Astrocyte (in vitro differentiated cells and primary cell): ENCODE measurements at regions not wholly inside any gene's neighbourhood (a gene's known extent, or its start where the extent isn't known, plus 50 kb on each side); places are given as distances from the start of the nearest gene placed in this dataset.

Source experiments
- EZH2 ChIP-seq: IDR thresholded peaks from 2 replicates; pipeline ENCODE4 v1.6.1; 2012; ENCODE audit warnings: mild to moderate bottlenecking, low read length, inconsistent platforms; ENCODE audit not compliant: insufficient read depth
- TF ChIP-seq, protein P1 (sequence below): IDR thresholded peaks from 2 replicates; pipeline ENCODE4 v1.5.1; 2011; ENCODE audit warnings: low read depth, mild to moderate bottlenecking, inconsistent platforms, low read length, moderate library complexity; ENCODE audit not compliant: insufficient read depth

DNA sequence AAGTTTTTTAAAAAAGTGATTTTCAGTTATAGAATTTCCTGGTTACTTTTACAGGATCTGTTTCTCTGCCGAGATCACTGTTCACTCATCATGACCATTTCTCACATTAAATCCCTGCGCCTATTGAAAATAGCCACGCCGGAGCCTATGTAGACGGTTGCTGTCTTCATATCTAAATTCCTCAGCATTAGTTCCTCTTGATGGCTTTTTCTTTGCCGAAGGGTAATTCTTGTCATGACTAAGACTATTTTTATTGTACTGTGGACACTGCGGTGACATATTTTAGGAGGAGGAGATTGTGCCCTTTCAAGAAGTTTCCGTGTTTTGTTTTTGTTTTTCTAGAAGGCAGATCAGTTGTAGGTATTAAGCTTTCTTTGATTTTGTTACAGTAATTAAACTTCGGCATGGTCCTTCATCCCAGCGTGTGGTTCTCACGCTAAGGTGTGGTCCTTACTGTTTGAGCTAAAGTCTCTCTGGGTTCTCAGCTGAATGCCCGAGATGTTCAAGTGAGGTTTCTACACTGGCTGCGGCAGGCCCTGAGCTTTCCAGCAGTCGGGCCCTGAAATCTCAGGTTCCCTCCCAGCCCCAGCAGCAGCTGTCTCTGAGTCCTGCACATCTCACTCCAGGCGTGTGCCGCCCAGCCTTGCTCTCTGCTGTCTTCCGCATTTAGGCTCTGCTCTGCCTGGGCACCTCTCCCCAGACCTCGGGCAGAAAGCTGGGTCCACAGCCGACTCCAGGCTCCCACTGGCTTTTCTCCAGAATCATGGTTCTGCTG is 1110.5 kb downstream of the TBC1D22A start:
- TF ChIP-seq, protein P1, sequence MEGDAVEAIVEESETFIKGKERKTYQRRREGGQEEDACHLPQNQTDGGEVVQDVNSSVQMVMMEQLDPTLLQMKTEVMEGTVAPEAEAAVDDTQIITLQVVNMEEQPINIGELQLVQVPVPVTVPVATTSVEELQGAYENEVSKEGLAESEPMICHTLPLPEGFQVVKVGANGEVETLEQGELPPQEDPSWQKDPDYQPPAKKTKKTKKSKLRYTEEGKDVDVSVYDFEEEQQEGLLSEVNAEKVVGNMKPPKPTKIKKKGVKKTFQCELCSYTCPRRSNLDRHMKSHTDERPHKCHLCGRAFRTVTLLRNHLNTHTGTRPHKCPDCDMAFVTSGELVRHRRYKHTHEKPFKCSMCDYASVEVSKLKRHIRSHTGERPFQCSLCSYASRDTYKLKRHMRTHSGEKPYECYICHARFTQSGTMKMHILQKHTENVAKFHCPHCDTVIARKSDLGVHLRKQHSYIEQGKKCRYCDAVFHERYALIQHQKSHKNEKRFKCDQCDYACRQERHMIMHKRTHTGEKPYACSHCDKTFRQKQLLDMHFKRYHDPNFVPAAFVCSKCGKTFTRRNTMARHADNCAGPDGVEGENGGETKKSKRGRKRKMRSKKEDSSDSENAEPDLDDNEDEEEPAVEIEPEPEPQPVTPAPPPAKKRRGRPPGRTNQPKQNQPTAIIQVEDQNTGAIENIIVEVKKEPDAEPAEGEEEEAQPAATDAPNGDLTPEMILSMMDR = no peak
- TF ChIP-seq EZH2 = no peak
